Vagina (tissue), 2 donors: ENCODE measurements at regions not wholly inside any gene's neighbourhood (a gene's known extent, or its start where the extent isn't known, plus 50 kb on each side); places are given as distances from the start of the nearest gene placed in this dataset.

Experiments used
- DNase-seq, 2 donors: peaks; one replicate each; pipeline ENCODE4 v3.0.0-alpha.2; 2017; ENCODE audit errors: extremely low spot score in 2 of 2
- H3K27ac ChIP-seq: fragments of 200-600 bp; sonication (generic); one replicate; pipeline ENCODE4 v1.5.1; 2019
- H3K27me3 ChIP-seq: fragments of 200-600 bp; sonication (generic); one replicate; pipeline ENCODE4 v1.5.1; 2019
- H3K36me3 ChIP-seq, 2 donors: fragments of 200-600 bp; sonication (generic); one replicate each; pipeline ENCODE4 v1.5.1; 2017 to 2019
- H3K4me1 ChIP-seq: fragments of 200-600 bp; sonication (generic); one replicate; pipeline ENCODE4 v1.5.1; 2019
- H3K4me3 ChIP-seq, 2 donors: fragments of 200-600 bp; sonication (generic); 1 replicate in 1 of 2; 2 replicates in 1 of 2; pipeline ENCODE4 v1.5.1; 2016 to 2019
- H3K9me3 ChIP-seq: fragments of 200-600 bp; sonication (generic); one replicate; pipeline ENCODE4 v1.5.1; 2019
- POLR2A ChIP-seq, 2 donors: fragments of 450-650 bp; IDR thresholded peaks; one replicate each; pipeline ENCODE4 v1.6.1; 2017; ENCODE audit warnings: antibody characterized with exemption in 2 of 2, mild to moderate bottlenecking in 2 of 2, moderate library complexity in 2 of 2
- POLR2AphosphoS5 ChIP-seq, 2 donors: sonication (generic); formaldehyde crosslinking; IDR thresholded peaks; one replicate each; pipeline ENCODE4 v1.9.0; 2017; ENCODE audit warnings: antibody characterized with exemption in 2 of 2, mild to moderate bottlenecking in 2 of 2, low read depth in 1 of 2; ENCODE audit not compliant: insufficient read depth in 1 of 2
- intact Hi-C: fragments of 100-400 bp; cut with DNase I; formaldehyde crosslinking; loops from one replicate; pipeline ENCODE4 v1.15.1; 2023
- TF ChIP-seq, protein P1 (sequence below), 3 experiments: fragments of 450-650 bp in 2 of 3; fragments of 200-600 bp in 1 of 3; sonication (generic) in 1 of 3; IDR thresholded peaks; one replicate each; pipeline ENCODE4 v1.5.1; 2017 to 2019; ENCODE audit warnings: antibody characterized with exemption in 3 of 3, mild to moderate bottlenecking in 2 of 3, moderate library complexity in 2 of 3

DNA sequence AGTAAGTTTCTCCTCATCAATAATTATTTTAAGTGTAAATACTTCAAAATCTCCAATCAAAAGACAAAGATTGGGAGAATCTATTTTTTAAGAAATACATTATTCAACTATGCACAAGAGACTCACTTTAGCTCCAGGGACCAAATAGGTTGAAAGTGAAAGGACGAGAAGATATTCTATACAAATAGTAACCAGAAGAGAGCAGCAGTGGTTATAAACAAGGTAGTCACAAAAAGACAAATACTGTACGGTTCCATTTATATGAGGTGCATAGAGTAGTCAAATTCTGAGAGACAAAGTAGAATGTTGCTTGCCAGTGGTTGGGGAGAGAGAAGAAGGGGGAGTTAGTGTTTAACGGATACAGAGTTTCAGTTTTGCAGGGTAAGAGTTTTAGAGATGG, 69.8 kb downstream of the POU3F3 start:
- TF ChIP-seq POLR2A (IDR thresholded peaks at IDR 0.05) = no peak
- no peak for TF ChIP-seq POLR2AphosphoS5 (IDR thresholded peaks at IDR 0.05; ENCODE audit: insufficient read depth in 1 of 2, low read depth in 1 of 2)
- TF ChIP-seq, protein P1, sequence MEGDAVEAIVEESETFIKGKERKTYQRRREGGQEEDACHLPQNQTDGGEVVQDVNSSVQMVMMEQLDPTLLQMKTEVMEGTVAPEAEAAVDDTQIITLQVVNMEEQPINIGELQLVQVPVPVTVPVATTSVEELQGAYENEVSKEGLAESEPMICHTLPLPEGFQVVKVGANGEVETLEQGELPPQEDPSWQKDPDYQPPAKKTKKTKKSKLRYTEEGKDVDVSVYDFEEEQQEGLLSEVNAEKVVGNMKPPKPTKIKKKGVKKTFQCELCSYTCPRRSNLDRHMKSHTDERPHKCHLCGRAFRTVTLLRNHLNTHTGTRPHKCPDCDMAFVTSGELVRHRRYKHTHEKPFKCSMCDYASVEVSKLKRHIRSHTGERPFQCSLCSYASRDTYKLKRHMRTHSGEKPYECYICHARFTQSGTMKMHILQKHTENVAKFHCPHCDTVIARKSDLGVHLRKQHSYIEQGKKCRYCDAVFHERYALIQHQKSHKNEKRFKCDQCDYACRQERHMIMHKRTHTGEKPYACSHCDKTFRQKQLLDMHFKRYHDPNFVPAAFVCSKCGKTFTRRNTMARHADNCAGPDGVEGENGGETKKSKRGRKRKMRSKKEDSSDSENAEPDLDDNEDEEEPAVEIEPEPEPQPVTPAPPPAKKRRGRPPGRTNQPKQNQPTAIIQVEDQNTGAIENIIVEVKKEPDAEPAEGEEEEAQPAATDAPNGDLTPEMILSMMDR (IDR thresholded peaks at IDR 0.05) = no peak
- Histone ChIP-seq H3K4me1 (no peaks in the 10 kb centered on the region), H3K27me3 (no peaks in the 10 kb centered on the region), H3K27ac (no peak overlapping the region), H3K9me3 (no peaks in the 10 kb centered on the region), H3K4me3 (no peak overlapping the region), H3K36me3 (no peaks in the 10 kb centered on the region)
- intact Hi-C loops = no loop called here
- no peak for DNase-seq

DNA sequence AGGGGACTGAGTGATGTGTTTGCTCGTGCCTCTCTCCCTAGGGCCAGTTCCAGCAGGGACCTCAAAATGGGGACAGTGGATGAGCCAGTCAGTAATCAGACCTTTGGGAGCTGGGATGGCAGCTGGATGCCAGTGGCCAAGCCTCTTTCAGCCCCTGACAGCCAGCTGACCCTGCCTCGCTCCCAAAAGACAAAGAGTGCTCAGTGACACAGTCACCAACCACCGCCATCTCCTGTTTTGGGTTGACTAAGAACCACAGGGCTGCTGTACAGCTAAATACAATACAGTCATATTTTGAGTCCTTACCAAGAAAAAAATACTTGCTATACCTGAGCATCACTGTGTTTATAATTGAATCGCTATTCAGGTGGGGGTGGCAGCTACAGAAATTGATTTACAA, 75.7 kb downstream of the POU3F3 start:
- Histone ChIP-seq H3K27me3 (no peaks in the 10 kb centered on the region), H3K36me3 (no peaks in the 10 kb centered on the region), H3K9me3 (no peaks in the 10 kb centered on the region), H3K27ac (no peak overlapping the region), H3K4me1 (no peaks in the 10 kb centered on the region), H3K4me3 (no peak overlapping the region)
- TF ChIP-seq POLR2A (IDR thresholded peaks at IDR 0.05) (no peak), POLR2AphosphoS5 (IDR thresholded peaks at IDR 0.05; ENCODE audit: insufficient read depth in 1 of 2, low read depth in 1 of 2) (no peak)
- TF ChIP-seq, protein P1 (IDR thresholded peaks at IDR 0.05) = no peak
- intact Hi-C loops = no loop called here
- DNase-seq = no peak

DNA sequence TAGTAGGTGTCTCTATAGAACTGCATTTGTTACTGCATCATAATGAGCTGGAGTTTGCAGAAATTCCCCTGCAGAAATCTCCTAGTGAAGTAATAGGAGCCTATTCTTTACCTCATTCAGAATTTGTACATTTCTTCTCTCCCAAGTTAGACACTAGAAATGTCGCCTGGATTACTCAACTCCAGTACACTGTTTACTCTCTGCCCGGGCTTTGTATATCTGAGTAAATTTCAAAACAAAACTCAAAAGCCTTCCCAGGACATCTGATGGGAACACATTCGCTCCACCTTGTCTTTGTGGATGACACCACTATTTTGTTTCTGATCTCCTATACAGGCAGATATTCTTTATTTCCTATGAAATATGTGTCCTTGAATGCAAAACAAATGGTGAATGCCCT, 76.8 kb downstream of the POU3F3 start:
- no peaks in the 10 kb centered on the region for H3K9me3 ChIP-seq
- H3K36me3 ChIP-seq = no peaks in the 10 kb centered on the region
- DNase-seq = no peak
- H3K4me3 ChIP-seq = no peak overlapping the region
- H3K27ac ChIP-seq = no peak overlapping the region
- H3K27me3 ChIP-seq = no peaks in the 10 kb centered on the region
- no peaks in the 10 kb centered on the region for H3K4me1 ChIP-seq
- intact Hi-C loops = no loop called here
- TF ChIP-seq POLR2A (IDR thresholded peaks at IDR 0.05) = no peak
- TF ChIP-seq POLR2AphosphoS5 (IDR thresholded peaks at IDR 0.05; ENCODE audit: insufficient read depth in 1 of 2, low read depth in 1 of 2) = no peak
- TF ChIP-seq, protein P1 (IDR thresholded peaks at IDR 0.05) = no peak

GRCh38 chr2:104932243-104932642, 78.3 kb downstream of the POU3F3 start:
- Histone ChIP-seq H3K27ac (no peak overlapping the region), H3K4me3 (no peak overlapping the region), H3K27me3 (no peaks in the 10 kb centered on the region), H3K36me3 (no peaks in the 10 kb centered on the region), H3K9me3 (no peaks in the 10 kb centered on the region), H3K4me1 (no peaks in the 10 kb centered on the region)
- no peak for DNase-seq
- intact Hi-C loops = no loop called here
- TF ChIP-seq POLR2AphosphoS5 (IDR thresholded peaks at IDR 0.05; ENCODE audit: insufficient read depth in 1 of 2, low read depth in 1 of 2) (no peak), POLR2A (IDR thresholded peaks at IDR 0.05) (no peak)
- TF ChIP-seq, protein P1 (IDR thresholded peaks at IDR 0.05) = no peak

DNA sequence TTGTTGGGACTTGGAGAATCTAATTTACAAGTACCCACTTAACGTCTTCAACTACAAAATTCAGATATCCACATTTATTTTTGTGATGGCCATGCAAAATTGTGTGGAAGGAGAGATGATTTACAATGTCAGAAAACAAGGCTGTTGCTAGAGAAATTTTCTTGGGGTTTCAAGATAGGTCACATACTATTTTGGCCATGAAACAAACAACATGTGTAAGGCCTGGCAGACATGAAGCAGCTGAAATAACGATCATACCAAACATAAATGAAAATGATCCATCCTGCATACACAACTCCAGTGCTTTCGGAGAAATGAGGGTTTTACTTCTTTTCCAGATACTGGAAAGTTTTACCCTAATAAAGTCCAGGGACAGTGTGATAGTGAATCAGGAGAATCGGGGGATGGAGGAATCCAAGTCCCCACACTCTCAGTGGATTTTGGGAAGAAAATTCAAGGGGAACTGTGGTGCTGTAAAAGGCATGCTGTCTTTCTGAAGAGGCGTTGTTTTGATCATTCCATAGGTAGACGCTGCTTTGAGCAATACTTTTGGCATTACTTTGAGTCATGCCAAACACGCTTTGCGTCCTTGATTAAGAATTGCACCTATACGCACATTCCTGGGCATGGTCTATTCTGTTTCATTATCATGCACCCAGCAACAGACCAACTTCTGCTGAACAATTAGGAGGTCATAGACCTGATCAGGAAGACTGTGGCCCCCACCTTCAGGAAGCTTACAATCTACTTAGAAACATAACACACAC, 79.4 kb downstream of the POU3F3 start:
- no peaks in the 10 kb centered on the region for H3K4me1 ChIP-seq
- no peak for DNase-seq
- no peaks in the 10 kb centered on the region for H3K36me3 ChIP-seq
- H3K4me3 ChIP-seq = no peak overlapping the region
- no peaks in the 10 kb centered on the region for H3K27me3 ChIP-seq
- H3K27ac ChIP-seq = no peak overlapping the region
- intact Hi-C loops = no loop called here
- H3K9me3 ChIP-seq = no peaks in the 10 kb centered on the region
- TF ChIP-seq, protein P1 (IDR thresholded peaks at IDR 0.05) = no peak
- TF ChIP-seq POLR2A (IDR thresholded peaks at IDR 0.05) (no peak), POLR2AphosphoS5 (IDR thresholded peaks at IDR 0.05; ENCODE audit: insufficient read depth in 1 of 2, low read depth in 1 of 2) (no peak)
